OCI-LY3 (cell line): ENCODE measurements at regions not wholly inside any gene's neighbourhood (a gene's known extent, or its start where the extent isn't known, plus 50 kb on each side); places are given as distances from the start of the nearest gene placed in this dataset.

Experiments
- H2AFZ ChIP-seq: fragments of 200-600, 300-600 bp; shearing (Covaris generic); 2 replicates; pipeline ENCODE4 v1.6.0; 2014; ENCODE audit warnings: antibody characterized with exemption, low read depth, low read length
- H3K27ac ChIP-seq: fragments of 200-600, 300-600 bp; sonication (generic); 2 replicates; pipeline ENCODE4 v1.5.1; 2014; ENCODE audit warnings: mild to moderate bottlenecking, low read length, moderate library complexity, mixed read lengths
- H3K27me3 ChIP-seq: fragments of 200-600, 300-600 bp; sonication (generic); 2 replicates; pipeline ENCODE4 v1.6.1; 2014; ENCODE audit warnings: low read depth, low read length, mixed read lengths
- H3K36me3 ChIP-seq: fragments of 200-600, 300-600 bp; sonication (generic); replicated peaks from 2 replicates; pipeline ENCODE3; 2014; ENCODE audit warnings: low read depth, low read length, mixed read lengths
- H3K4me1 ChIP-seq: fragments of 300-600, 200-600 bp; sonication (generic); 2 replicates; pipeline ENCODE4 v1.6.1; 2014; ENCODE audit warnings: low read length, mixed read lengths
- H3K4me2 ChIP-seq: fragments of 200-600, 300-600 bp; sonication (generic); 2 replicates; pipeline ENCODE4 v1.6.1; 2014; ENCODE audit warnings: low read length, mixed read lengths
- H3K4me3 ChIP-seq: fragments of 300-600, 200-600 bp; sonication (generic); 2 replicates; pipeline ENCODE4 v1.5.1; 2014; ENCODE audit warnings: antibody characterized with exemption, mild to moderate bottlenecking, low read length, moderate library complexity
- H3K79me2 ChIP-seq: fragments of 300-600, 200-600 bp; shearing (Covaris generic); 2 replicates; pipeline ENCODE4 v1.6.1; 2014; ENCODE audit warnings: mild to moderate bottlenecking, low read length, mixed read lengths
- H3K9ac ChIP-seq: fragments of 300-600, 200-600 bp; shearing (Covaris generic); 2 replicates; pipeline ENCODE4 v1.6.0; 2014; ENCODE audit warnings: mild to moderate bottlenecking, low read length, moderate library complexity
- H3K9me3 ChIP-seq: fragments of 200-600, 300-600 bp; shearing (Covaris generic); 2 replicates; pipeline ENCODE4 v1.6.1; 2014; ENCODE audit warnings: low read length, mixed read lengths; ENCODE audit not compliant: insufficient read depth
- H4K20me1 ChIP-seq: fragments of 200-600, 300-600 bp; sonication (generic); 2 replicates; pipeline ENCODE4 v1.6.1; 2016; ENCODE audit warnings: low read length, mixed read lengths; ENCODE audit not compliant: insufficient read depth
- EZH2phosphoT487 ChIP-seq: fragments of 200-600 bp; shearing (Covaris generic); IDR thresholded peaks from 2 replicates; pipeline ENCODE4 v1.6.1; 2018; ENCODE audit warnings: antibody characterized with exemption, mixed run types, low read depth
- TF ChIP-seq, protein P1 (sequence below): fragments of 200-600, 300-600 bp; sonication (generic); IDR thresholded peaks from 2 replicates; pipeline ENCODE4 v1.5.1; 2014; ENCODE audit warnings: antibody characterized with exemption, low read length, low read depth

DNA sequence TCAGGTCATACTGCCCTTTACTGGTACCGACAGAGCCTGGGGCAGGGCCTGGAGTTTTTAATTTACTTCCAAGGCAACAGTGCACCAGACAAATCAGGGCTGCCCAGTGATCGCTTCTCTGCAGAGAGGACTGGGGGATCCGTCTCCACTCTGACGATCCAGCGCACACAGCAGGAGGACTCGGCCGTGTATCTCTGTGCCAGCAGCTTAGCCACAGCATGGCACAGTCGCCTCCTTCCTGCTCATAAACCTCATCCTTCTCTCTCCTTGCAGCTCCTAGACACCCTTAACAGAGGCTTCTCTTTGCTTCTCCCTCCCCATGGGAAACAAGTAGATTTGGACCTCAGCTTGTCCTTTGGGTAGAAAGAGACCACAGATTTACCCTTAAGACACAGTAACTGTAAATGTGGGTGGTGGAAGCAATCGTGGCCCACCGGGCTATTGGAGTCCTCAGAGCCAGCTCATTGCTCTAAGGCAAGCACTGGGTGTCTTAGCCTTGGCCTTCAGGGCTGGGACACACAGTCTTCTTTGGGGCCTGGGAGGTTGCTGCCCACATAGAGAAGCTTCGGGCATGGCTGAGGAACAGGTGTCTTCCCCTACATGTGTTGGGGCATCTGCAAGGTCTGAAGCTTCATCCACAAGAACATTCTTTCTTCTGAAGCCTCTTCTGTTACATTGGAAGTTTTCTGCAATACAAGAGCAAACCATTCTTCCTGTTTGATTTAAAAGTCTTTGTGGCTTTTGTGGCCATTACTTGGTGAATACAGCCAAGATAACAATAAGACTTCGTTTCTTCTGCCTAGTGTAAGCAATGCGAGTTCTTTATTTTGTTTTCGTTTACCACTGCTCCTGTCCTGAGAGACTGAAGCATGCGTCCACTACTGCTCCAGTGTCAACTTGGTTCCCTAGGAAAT, 95.5 kb upstream of the PRSS58 start:
- H3K79me2 ChIP-seq, result no peaks in the 10 kb centered on the region
- H3K27ac ChIP-seq, result no peak overlapping the region
- H3K9me3 ChIP-seq, result no peaks in the 10 kb centered on the region
- H3K27me3 ChIP-seq, result peaks cover 30% of the 10 kb centered on the region
- no peak overlapping the region for H3K9ac ChIP-seq
- no peak overlapping the region for H3K4me2 ChIP-seq
- no peak for TF ChIP-seq EZH2phosphoT487
- TF ChIP-seq, protein P1, sequence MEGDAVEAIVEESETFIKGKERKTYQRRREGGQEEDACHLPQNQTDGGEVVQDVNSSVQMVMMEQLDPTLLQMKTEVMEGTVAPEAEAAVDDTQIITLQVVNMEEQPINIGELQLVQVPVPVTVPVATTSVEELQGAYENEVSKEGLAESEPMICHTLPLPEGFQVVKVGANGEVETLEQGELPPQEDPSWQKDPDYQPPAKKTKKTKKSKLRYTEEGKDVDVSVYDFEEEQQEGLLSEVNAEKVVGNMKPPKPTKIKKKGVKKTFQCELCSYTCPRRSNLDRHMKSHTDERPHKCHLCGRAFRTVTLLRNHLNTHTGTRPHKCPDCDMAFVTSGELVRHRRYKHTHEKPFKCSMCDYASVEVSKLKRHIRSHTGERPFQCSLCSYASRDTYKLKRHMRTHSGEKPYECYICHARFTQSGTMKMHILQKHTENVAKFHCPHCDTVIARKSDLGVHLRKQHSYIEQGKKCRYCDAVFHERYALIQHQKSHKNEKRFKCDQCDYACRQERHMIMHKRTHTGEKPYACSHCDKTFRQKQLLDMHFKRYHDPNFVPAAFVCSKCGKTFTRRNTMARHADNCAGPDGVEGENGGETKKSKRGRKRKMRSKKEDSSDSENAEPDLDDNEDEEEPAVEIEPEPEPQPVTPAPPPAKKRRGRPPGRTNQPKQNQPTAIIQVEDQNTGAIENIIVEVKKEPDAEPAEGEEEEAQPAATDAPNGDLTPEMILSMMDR, result no peak
- H3K4me3 ChIP-seq, result no peak overlapping the region
- no peaks in the 10 kb centered on the region for H3K4me1 ChIP-seq
- no peak overlapping the region for H2AFZ ChIP-seq
- H4K20me1 ChIP-seq, result no peaks in the 10 kb centered on the region
- H3K36me3 ChIP-seq, result no peaks in the 10 kb centered on the region

DNA sequence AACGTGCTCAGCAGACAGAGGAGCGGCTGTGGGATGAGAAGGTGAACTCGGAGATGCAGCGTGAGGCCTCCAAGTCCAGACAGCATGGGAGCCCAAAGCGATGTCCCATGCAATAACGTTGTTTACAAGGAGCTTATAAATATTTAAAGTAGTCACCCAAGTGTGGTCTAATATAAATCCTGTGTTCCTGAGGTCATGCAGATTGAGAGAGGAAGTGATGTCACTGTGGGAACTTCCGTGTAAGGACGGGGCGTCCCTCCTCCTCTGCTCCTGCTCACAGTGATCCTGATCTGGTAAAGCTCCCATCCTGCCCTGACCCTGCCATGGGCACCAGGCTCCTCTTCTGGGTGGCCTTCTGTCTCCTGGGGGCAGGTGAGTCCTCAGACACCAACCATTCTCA, 94.7 kb upstream of the PRSS58 start:
- Histone ChIP-seq H3K4me1 (no peaks in the 10 kb centered on the region), H3K27me3 (peaks cover 30% of the 10 kb centered on the region), H4K20me1 (no peaks in the 10 kb centered on the region), H3K27ac (no peak overlapping the region), H2AFZ (no peak overlapping the region), H3K9me3 (no peaks in the 10 kb centered on the region), H3K36me3 (no peaks in the 10 kb centered on the region), H3K4me2 (no peak overlapping the region), H3K9ac (no peak overlapping the region), H3K4me3 (no peak overlapping the region), H3K79me2 (no peaks in the 10 kb centered on the region)
- no peak for TF ChIP-seq EZH2phosphoT487
- TF ChIP-seq, protein P1, result no peak

DNA sequence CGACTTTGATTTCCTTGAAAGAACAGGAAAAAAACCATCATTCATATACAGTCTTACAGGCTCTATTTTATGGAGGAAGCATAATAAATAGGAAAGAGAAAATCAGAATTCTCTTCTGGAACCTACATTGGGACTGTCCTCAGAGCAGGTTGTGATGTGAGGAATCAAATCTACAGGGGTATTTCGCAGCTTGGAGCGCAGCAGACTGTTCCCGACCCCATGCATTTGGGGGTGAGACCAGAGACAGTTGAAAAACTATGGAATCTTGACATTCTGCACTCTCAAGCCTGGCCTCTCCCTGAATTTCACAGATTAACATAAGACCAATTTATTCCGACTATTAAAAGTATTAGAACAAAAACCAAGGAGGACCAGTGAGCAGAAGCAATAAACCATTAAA, 93.3 kb upstream of the PRSS58 start:
- Histone ChIP-seq H3K79me2 (no peaks in the 10 kb centered on the region), H3K4me3 (no peak overlapping the region), H3K9me3 (no peaks in the 10 kb centered on the region), H3K9ac (no peak overlapping the region), H3K4me1 (no peaks in the 10 kb centered on the region), H2AFZ (no peak overlapping the region), H3K27me3 (peaks cover 34% of the 10 kb centered on the region), H4K20me1 (no peaks in the 10 kb centered on the region), H3K27ac (no peak overlapping the region), H3K4me2 (no peak overlapping the region), H3K36me3 (no peaks in the 10 kb centered on the region)
- TF ChIP-seq, protein P1, result no peak
- TF ChIP-seq EZH2phosphoT487, result no peak

DNA sequence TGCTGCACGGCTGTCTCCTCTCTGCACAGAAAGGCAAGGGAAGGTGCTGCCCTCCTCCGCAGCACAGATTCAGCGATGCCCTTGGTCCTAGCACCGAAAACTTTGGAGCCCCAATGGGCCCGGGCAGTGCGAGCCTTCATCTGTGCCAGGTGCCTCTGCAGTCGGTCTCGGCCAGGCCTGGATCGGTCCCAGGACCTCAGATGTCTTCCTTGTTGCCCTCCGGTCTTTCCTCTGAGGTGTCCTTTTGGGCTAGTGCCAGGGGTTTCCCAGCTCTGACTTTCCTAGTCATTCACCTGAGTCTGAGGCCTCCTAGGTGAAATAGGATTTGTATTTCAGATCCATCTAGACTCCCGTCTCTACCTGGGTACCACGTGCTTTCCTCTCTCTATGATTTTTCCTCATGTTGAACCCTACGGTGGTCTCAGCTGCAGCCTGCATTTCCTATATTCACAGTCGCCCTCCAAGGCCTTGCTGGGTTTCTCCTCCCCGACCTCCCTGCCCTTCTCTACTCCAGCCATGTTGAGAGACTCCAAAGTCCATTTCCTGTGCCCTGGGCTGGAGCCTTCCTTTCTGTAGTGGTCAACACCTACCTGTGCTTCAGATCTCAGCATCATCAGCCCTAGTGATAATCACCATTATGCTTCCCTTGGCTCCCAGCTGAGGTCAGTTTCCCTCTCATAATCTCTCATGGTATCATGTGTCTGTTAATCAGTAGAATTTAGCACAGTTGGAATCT, 92.0 kb upstream of the PRSS58 start:
- Histone ChIP-seq H3K79me2 (no peaks in the 10 kb centered on the region), H2AFZ (no peak overlapping the region), H3K36me3 (no peaks in the 10 kb centered on the region), H3K27ac (no peak overlapping the region), H3K9ac (no peak overlapping the region), H3K4me1 (no peaks in the 10 kb centered on the region), H4K20me1 (no peaks in the 10 kb centered on the region), H3K9me3 (no peaks in the 10 kb centered on the region), H3K4me3 (no peak overlapping the region), H3K27me3 (peaks cover 34% of the 10 kb centered on the region), H3K4me2 (no peak overlapping the region)
- no peak for TF ChIP-seq EZH2phosphoT487
- TF ChIP-seq, protein P1, result no peak
